HG03565 (cell line): ENCODE measurements at regions not wholly inside any gene's neighbourhood (a gene's known extent, or its start where the extent isn't known, plus 50 kb on each side); places are given as distances from the start of the nearest gene placed in this dataset.

Experiments
- ATAC-seq: cut with Tn5 transposase; IDR thresholded peaks from one replicate; pipeline ENCODE4 v1.9.1; 2021; ENCODE audit warnings: mild to moderate bottlenecking, moderate library complexity; ENCODE audit not compliant: unreplicated experiment

DNA sequence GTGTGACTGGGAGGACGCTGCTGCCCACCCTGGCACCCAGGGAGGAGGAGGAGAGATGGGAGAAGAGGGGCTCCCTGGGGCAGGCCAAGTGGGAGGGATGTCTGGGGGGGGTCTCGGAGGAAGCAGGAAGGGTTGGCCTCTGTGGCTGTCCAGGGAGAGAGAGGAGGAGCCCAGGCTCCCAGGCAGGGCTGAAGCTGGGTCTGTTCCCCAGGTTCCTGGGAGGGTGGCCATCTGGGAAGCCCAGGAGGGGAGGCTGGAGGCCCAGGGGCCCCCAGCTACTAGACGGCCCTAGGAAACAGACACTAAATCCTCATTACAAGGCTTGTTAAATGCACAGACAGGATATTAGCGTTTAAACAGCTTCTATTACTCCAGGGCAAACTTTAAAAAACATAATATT is 139.8 kb downstream of the ENGASE start:
- ATAC-seq = no peak

DNA sequence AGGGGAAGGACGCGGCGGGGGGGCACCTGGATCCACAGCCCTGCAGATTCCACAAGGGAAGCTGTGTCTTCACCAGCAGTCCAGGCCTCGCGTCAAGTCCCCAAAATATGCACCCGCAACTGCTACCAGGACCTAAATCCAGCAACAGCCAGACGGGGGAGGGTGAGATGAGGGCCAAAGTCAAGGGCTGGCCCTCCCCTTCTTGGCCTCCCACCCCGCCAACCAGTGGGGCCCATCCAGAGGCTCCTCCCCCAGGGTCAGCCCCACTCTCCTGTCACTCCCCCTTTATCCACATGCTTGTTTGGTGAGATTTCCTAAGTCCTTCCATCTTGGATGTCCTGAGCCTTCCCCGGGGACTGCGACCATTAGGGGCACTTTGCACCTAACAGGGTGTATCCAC is 138.7 kb downstream of the ENGASE start:
- ATAC-seq = no peak

DNA sequence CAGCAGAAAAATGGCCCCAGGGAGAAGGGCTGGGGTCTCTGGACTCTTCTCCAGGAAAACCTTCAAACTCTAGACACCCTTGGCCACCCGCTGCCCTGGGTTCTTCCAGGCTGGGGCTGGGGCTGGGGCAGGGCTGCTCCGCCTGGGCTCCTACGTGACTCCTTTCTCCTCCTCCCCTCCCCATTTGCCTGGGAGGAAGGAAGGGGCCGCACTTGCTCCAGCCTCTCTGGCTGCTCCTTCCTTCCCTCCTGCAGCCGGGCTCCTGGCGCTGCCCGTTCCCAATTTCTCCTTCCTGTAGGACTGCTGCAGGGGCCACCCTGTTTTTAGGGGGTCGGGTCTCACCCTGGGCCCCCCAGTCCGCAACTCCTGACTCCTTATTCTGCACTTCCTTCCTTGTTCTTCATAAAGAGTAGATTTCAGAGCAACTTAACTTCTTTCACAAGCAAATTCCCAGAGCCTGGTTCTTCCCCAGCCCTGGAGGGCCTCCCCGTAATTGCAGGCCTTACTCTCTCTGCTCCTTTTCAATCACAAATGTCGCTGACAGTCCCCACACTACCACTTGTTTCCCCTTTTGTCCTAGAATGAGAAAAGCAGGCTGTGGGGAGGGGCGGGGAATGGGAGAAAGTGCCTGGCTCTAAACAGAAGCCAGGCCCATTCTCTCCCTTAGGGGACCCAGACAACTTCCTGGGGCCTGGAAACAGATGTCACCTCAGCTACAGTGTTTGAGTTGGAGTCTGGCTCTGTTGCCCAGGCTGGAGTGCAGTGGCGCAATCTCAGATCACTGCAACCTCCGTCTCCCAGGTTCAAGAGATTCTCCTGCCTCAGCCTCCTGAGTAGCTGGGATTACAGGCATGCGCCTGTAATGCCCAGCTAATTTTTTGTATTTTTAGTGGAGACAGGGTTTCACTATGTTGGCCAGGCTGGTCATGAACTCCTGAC is 137.8 kb downstream of the ENGASE start:
- ATAC-seq = no peak

DNA sequence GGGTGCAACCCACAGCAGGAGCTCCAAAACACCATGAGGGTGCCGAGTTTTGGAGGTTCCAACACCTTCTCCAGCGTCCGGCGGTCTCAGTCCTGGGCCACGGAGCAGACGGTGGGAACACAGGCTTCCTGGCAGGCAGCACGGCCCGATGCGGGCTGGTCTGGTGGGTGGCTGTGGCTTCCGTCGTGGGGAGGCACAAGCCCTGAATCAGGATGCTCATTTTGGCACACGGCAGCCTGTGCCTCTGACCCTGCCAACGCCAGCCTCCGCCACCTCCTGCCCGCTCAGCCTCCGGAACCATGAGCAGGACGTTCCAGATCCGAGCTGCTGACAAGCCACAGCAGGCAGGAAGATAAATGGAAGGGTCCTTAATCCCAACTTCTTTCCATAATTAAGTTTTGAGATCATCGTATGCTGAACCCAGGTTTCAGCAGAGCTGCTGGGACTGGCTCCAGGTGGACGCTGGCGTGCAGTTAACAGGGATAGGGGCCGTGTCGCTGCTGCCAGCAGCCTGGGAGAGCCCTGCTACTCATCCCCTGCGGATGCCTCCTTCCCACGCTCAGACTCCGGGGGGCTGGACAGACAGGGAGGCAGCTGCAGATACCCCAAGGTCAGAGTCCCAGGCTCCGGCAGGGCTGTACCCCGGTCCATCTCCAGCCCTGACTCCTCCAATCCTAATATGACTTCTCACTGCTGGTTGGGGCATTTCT is 136.6 kb downstream of the ENGASE start:
- ATAC-seq = no peak

DNA sequence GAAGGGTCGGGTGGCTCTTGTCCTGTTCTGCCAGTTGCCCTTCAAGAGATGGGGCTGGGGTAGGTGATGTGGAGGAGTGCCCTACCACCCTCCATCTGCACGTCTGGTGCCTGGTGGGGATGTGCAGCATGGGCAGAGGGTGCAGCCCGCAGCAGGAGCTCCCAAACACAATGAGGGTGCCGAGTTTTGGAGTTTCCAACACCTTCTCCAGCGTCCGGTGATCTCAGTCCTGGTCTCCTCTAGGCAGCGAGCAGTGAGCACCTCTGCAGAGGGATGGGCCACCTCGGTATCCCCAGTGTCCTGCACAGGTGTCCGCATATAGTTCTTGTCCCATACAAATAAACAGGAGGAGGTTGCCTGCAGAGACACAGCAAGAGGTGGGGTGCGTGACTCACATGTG is 136.0 kb downstream of the ENGASE start:
- no peak for ATAC-seq

DNA sequence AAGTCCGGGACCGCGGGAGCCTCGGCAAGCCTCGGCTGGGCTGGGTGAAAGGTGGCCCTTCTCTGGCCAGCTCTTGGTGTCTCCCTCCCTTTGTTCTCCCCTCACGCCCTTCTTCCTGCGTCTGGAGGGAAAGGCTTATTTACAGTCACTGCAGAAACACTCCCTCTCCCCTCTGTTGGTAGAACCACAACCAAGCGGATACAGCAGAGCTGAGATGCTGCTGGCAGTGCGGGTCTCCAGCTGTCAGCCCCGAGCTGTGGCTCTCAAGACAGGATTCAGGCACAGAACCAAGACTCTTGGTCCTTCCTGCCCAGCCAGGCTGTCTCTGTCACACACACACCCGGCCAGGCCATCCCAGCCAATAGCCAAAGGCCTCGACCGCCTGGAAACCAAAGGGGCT is 133.3 kb downstream of the ENGASE start:
- ATAC-seq = no peak

DNA sequence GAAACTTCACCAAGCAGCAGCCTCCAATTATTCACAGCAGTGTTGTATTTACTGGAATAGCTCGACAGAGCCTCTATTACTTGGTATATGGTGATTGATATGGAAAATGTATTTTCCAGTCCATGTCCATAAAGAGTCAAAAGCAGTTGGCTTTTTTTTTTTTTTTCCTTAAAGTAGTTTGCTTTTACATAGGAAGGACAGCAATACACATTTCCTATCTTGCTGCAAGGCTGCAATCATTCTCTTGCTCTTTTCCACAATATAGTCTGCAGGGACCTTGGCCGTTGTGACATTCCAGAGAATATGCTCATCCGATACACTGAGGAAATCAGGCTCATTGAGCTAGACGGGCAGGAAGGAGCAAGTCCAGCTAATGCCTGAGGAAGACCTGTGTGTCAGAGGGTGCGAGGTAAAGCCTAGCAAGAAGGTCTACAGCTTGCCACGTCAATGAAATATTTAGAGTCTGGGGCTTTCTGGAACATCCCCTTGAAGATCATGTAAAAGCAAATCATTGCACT is 131.1 kb downstream of the ENGASE start:
- no peak for ATAC-seq

DNA sequence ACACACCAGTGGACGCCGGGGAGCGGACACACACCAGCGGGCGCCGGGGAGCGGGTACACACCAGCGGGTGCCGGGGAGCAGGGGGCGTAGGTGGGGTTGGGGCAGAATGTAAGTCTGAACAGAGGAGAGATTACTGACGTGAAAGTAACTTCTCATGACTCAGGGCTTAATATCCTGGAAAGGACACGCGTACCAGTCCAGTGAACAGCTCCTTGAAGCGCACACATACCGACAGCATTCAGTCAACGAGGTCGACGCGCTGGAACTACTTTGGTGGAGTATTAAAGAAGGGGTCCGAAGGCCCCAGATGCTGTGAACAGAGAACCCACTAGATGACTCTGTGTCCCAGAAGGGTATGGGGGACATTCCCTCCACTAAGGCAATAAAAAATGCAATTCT is 129.6 kb downstream of the ENGASE start:
- ATAC-seq = no peak

DNA sequence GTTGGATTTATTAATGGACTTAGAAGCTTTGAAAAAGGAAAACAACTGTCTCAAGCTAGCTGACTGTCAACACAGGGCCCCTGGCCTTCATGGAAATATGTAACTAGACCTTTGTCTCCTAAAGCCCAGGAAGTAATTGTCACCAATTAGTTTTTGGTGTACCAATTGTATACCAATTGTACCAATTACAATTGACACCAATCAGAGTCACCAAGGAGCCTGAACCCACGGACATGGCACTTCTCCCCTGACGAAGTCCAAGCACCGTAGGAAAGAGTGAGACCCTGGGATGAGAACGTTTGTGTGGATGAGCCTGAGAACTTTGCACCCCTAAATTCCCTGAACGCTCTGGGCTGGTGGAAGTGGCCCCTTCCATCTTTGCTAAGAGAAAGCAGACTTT is 129.0 kb downstream of the ENGASE start:
- ATAC-seq = no peak

DNA sequence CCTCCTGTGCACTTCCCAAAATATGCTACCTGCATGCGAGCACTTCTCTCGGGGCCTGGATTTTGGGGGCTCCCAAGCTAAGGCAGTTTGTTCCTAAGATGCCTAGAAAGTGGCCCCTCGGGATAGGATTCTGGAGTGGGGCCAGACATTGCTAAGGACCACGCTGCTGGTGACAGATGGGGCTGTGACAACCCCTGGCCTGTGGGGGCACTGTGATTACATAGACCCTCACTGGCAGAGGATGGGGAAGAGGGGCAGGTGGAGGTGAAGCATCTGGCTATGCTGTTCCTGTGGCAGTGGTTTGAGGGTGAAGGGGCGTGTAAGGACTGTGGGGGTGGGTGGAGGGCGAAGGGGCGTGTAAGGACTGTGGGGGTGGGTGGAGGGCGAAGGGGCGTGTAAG is 128.4 kb downstream of the ENGASE start:
- ATAC-seq = no peak

DNA sequence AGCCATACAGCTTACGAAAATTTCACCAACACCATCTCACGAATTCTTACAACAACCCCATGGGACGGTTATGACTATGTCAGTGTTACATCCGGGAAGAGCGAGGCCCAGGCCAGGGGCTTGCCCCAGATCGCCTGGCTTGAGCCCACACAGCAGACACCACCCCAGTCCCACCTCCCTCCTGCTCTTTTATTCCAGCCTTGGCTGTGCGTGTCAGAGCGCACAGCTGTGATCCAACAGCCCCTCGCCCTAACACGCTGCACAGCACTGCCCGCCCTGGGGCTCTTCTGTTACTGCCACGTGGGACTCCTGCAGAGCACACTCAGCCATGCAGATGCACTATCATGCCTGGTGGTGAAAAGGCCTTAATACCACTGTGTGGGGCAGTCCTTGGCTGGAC is 127.9 kb downstream of the ENGASE start:
- ATAC-seq = no peak

DNA sequence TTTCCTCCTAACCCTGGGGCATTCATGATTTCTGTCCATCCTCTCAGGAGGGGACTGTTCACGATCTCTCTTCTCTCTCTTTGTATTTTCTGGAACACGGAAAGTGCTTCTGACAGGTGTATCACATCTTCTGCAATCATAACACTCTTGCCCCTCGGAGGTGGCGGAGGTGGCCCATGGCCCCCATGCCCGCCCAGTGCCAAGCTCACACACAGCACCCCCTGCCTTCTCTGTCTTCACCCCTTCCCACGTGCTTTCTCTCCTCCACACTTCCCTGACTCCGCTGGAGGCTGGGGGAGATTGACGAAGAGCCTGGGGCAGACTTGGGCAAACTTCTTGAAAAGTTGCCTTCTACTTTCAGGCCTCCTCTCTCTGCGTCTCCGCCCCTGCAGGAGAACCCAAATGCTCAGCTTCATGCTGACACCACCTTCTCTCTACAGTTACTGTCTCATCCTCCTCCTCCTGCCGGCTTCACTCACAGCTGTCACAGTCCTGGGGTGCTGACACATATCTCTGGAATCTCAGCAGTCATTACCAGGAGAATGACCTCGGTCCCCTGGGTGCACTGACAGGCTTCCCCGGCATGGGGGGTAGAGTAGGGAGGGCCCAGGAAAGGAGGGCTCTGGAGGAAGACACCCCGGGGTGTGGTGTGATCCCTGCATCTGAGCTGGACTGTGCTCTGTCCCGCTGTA is 127.1 kb downstream of the ENGASE start:
- ATAC-seq = no peak

DNA sequence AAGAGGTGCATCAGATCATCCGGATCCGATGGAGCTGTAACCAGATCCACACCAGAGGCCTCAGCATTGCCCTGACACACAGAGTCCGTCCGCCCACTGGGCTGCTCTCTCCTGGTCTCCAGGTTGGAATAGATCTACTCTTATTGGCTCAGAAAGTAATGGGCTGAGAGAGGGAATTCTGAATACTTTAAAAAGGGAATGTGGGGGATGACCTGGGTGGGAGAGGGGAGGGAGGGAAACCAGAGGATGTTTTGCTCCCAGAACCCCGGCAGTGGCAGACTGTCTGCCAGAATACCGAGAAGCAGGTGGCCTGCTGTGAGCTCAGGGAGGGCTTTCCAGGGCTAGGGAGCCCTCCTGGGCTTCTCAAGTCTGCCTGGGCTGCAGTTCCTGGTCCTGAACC is 126.5 kb downstream of the ENGASE start:
- ATAC-seq = no peak

DNA sequence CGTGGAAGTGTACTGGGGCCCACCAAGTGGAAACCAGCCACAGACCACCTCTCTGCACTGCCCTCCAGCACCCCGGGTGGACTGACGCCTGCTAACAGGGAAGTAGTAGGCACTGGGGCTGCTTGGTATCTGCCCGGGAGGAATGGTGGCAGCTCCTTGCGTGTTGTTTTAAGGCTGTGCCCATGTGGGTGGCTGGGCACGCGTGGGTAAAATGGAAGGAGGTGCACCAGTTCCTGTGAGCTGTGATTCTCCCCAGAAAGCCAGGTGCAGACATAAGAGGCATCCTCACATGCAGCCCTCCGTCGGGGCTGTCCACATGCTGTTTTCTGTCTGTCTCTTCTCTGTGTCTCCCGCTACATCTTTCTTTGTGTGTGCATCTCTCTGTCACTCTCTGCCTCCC is 122.3 kb downstream of the ENGASE start:
- ATAC-seq = no peak

DNA sequence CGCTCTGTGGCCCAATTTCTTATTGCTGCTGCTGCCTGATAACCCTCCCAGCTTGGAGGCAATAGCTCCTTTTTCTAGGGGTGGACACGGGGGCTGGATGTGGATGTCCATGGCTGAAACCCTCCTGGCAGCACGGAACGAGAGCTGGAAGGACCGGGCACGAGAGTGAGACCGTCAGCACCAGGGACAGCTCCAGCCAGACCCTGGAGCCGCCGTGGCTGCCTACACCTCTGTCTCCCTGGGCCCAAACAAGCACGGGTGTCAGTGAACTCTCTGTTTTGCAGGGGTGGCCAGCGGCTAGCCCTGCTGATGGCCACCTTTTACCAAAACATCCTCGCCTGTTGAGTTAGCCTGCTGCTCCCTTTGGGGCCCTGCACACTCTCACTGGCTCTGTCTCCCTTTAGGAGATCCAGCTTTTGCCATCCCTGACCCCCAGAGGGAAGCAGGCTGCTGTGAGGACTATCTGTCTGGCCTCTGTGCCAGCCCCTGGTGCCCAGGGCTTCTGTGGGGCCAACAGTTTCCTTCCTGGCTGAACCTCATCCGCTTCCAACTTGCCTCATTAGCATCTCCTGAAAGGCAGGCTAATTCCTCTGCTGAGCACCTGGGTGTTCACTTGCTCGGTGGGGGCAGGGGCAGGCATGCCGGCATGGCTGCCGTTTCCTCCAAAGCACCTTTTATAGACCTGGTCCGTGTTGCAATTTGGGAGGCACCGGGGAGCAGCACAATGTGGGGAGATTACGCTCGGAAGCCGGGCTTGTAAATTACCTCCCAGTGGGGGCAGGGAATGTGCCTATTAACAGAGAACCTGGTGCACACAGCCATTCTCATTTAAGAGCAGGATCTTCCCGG is 118.1 kb downstream of the ENGASE start:
- ATAC-seq = no peak

DNA sequence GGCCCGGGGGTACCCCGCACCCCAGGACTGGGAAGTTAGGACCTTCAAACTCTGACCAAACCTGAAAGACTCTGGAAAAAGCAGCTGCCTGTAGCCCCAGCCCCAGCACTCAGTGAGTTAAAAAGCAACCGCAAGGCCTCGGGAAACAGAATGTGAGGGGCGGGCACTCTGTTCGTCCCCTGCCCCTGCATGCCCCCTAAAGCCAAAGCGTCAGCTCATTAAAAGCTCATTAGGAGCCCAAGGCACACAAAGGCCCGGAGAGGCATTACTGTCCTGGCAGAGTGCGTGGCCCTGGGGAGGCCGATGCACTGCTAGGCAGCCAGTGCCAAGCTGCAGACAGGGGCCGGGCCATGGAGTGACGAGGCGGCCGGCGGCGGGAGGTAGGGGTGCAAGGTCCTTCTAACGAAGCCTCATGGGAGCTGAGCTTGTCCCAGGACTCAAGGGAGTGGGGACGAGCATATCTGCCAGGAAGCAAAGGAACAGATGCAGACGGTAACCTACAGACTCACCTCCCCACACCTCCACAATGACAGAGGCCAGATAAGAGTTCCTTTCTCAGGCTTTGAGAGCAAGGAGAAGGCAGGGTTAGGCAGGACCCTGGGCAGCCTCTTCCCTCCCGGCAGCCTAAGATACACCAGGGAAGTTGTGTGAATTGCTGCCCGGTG is 116.8 kb downstream of the ENGASE start:
- ATAC-seq = no peak

DNA sequence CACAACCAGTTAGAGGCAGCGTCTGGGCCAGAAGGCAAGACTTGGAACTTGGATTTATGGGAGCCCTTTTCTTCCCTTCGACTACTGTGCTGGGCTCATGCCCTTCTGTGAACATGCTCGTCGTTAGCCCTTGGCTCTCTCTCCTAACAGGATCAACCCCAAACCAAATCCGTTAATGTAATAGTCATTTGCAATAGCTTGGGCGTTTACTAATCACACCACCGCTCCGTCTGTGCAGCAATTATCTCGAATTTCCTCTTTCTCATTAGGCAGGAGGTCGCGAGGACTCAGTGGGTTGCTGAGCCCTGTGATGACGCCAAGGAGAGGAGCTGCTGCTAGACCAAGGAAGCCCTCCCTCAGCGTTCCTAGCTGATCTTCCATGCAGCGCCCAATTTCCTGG is 114.7 kb downstream of the ENGASE start:
- no peak for ATAC-seq

DNA sequence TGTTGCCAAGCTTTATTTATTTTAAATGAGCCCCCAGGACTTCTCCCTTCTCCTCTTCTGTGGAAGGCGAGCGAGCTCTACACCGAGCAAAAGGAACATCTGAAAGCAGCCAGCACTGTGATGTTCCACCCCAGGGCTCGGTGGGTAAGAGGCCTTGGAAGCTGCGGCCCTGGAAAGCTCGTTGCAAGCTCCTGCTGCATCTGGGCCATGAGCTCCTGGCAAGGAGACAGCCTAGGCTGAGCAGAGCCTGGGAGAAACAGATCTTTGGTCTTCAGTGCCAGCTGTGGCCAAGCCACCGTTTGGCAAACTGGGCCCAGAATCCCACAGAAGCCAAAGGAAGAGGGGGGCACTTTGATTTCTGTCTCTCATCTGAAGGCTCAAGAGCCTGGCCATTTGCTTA is 114.1 kb downstream of the ENGASE start:
- no peak for ATAC-seq

DNA sequence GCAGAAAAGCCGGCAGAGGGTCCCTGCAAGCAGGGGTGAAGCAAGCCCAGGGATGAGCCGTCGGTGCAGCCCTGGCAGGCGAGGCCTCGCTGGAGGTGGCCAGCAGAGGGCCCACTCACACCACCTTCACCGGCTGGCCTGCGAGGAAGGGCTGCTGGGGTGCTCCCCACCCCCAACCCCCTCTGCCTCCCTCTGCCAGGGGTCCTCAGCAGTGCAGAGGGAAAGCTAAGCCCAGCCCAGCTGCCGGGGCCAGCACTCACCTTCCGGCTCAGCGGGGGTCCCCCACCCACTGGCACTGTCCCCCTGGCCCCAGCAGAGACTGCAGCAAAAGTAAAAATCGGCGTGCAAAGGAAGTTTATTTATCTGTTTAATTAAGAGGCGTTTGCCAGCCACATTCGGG is 113.4 kb downstream of the ENGASE start:
- ATAC-seq = no peak

DNA sequence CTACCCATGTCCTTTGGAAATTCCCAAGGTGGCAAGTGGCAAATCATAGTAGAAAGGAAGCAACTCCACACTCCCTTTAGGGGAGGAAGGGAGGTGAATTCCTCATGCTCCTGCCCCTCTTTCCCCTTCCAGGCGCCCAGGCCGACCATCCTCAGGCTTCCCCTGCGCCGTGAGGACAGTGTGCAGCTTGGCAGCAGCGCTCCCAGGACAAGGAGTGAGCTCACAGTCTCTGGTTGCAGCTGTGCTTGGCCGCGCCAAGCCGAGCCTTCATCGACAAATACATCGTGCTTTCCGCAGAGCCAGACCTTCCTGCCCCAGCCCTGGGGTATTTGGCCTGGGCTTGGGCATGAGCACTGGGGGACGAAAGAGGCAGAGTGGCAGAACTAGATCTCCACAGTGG is 112.6 kb downstream of the ENGASE start:
- no peak for ATAC-seq
